Suprapubic skin (tissue), 4 donors: ENCODE measurements at regions not wholly inside any gene's neighbourhood (a gene's known extent, or its start where the extent isn't known, plus 50 kb on each side); places are given as distances from the start of the nearest gene placed in this dataset.

ENCODE experiments used
- EP300 ChIP-seq: sonication (generic); formaldehyde crosslinking; IDR thresholded peaks from one replicate; pipeline ENCODE4 v1.6.1; 2017; ENCODE audit warnings: antibody characterized with exemption
- POLR2A ChIP-seq, 2 donors: fragments of 450-650 bp; IDR thresholded peaks; one replicate each; pipeline ENCODE4 v1.6.1; 2017; ENCODE audit warnings: antibody characterized with exemption in 2 of 2, mild to moderate bottlenecking in 2 of 2, moderate library complexity in 2 of 2
- POLR2AphosphoS5 ChIP-seq, 3 donors: sonication (generic); formaldehyde crosslinking; IDR thresholded peaks; one replicate each; pipeline ENCODE4 v1.6.1; 2017; ENCODE audit warnings: antibody characterized with exemption in 3 of 3
- TF ChIP-seq, protein P1 (sequence below), 2 donors: fragments of 200-600 bp in 1 of 2; fragments of 450-650 bp in 1 of 2; sonication (generic) in 1 of 2; IDR thresholded peaks; one replicate each; pipeline ENCODE4 v1.5.1; 2016 to 2019; ENCODE audit warnings: antibody characterized with exemption in 2 of 2, mild to moderate bottlenecking in 1 of 2, moderate library complexity in 1 of 2

DNA sequence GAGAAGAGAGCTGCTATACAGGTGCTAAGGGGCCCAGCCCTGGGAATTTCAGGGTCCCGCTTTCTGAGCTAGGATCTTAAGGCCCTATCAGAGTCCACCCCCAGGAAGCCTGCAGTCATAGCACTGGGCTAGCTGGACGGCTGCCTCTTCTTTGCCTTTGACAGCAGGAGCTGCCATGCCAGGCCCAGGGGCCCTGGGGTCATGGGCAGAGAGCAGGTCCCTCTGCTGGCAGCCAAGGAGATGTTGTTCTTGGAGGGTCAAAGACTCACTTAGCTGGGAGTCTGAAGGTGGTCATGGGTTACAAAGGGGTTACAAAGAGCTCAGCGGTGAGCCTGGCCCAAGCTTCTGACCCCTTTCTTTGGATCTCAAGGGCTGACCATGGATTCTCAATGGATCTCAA is 52.7 kb downstream of the RPP21 start:
- TF ChIP-seq POLR2A (IDR thresholded peaks at IDR 0.05) (no peak), EP300 (no peak), POLR2AphosphoS5 (IDR thresholded peaks at IDR 0.05) (no peak)
- TF ChIP-seq, protein P1, sequence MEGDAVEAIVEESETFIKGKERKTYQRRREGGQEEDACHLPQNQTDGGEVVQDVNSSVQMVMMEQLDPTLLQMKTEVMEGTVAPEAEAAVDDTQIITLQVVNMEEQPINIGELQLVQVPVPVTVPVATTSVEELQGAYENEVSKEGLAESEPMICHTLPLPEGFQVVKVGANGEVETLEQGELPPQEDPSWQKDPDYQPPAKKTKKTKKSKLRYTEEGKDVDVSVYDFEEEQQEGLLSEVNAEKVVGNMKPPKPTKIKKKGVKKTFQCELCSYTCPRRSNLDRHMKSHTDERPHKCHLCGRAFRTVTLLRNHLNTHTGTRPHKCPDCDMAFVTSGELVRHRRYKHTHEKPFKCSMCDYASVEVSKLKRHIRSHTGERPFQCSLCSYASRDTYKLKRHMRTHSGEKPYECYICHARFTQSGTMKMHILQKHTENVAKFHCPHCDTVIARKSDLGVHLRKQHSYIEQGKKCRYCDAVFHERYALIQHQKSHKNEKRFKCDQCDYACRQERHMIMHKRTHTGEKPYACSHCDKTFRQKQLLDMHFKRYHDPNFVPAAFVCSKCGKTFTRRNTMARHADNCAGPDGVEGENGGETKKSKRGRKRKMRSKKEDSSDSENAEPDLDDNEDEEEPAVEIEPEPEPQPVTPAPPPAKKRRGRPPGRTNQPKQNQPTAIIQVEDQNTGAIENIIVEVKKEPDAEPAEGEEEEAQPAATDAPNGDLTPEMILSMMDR (IDR thresholded peaks at IDR 0.05) = no peak
